DOHH2 (cell line): ENCODE measurements at regions not wholly inside any gene's neighbourhood (a gene's known extent, or its start where the extent isn't known, plus 50 kb on each side); places are given as distances from the start of the nearest gene placed in this dataset.

ENCODE experiments used
- H3F3A ChIP-seq: fragments of 200-600 bp; sonication (generic), shearing (Covaris generic); 2 replicates; pipeline ENCODE4 v1.6.0; 2016; ENCODE audit warnings: antibody characterized with exemption, mild to moderate bottlenecking; ENCODE audit not compliant: control insufficient read depth, insufficient read depth
- H3K27ac ChIP-seq: fragments of 200-600 bp; sonication (generic); 2 replicates; pipeline ENCODE4 v1.5.1; 2014; ENCODE audit warnings: low read depth, mild to moderate bottlenecking, low read length, moderate library complexity
- H3K27me3 ChIP-seq: fragments of 200-600 bp; sonication (generic); 2 replicates; pipeline ENCODE4 v1.6.1; 2014; ENCODE audit warnings: mild to moderate bottlenecking, low read length, mixed read lengths; ENCODE audit not compliant: control insufficient read depth
- H3K36me3 ChIP-seq: fragments of 200-600 bp; sonication (generic); 2 replicates; pipeline ENCODE4 v1.6.1; 2014; ENCODE audit warnings: mild to moderate bottlenecking, low read length, moderate library complexity, mixed read lengths; ENCODE audit not compliant: control insufficient read depth
- H3K4me1 ChIP-seq: fragments of 200-600 bp; sonication (generic); 2 replicates; pipeline ENCODE4 v1.6.1; 2014; ENCODE audit warnings: mild to moderate bottlenecking, low read length, mixed read lengths; ENCODE audit not compliant: control insufficient read depth
- H3K4me2 ChIP-seq: fragments of 200-600 bp; sonication (generic); 2 replicates; pipeline ENCODE4 v1.6.0; 2014; ENCODE audit warnings: mild to moderate bottlenecking, low read length, moderate library complexity
- H3K4me3 ChIP-seq: fragments of 200-600 bp; sonication (generic); 2 replicates; pipeline ENCODE4 v1.5.1; 2014; ENCODE audit warnings: mild to moderate bottlenecking, low read length, mixed read lengths
- H3K79me2 ChIP-seq: fragments of 200-600 bp; sonication (generic); 2 replicates; pipeline ENCODE4 v1.6.1; 2014; ENCODE audit warnings: mild to moderate bottlenecking, low read length, mixed read lengths; ENCODE audit not compliant: control insufficient read depth
- H3K9me2 ChIP-seq: fragments of 200-600 bp; sonication (generic); replicated peaks from 2 replicates; pipeline ENCODE4 v1.6.1; 2014; ENCODE audit warnings: mild to moderate bottlenecking, low read length, mixed read lengths; ENCODE audit not compliant: control insufficient read depth
- H3K9me3 ChIP-seq: fragments of 200-600 bp; sonication (generic); 2 replicates; pipeline ENCODE4 v1.6.1; 2014; ENCODE audit warnings: antibody characterized with exemption, low read length, mixed read lengths; ENCODE audit not compliant: control insufficient read depth, insufficient read depth
- H4K20me1 ChIP-seq: fragments of 200-600 bp; sonication (generic); 2 replicates; pipeline ENCODE4 v1.6.0; 2014; ENCODE audit warnings: low read depth, mild to moderate bottlenecking, antibody characterized with exemption, low read length, moderate library complexity; ENCODE audit not compliant: control insufficient read depth, insufficient read depth
- CTCF ChIP-seq: fragments of 200-600 bp; sonication (generic); IDR thresholded peaks from one replicate; pipeline ENCODE4 v1.5.1; 2014; ENCODE audit warnings: antibody characterized with exemption, mild to moderate bottlenecking, low read depth, low read length; ENCODE audit not compliant: poor library complexity, severe bottlenecking
- EZH2phosphoT487 ChIP-seq: fragments of 200-600 bp; sonication (generic); IDR thresholded peaks from 2 replicates; pipeline ENCODE4 v1.6.1; 2017; ENCODE audit warnings: borderline replicate concordance, mild to moderate bottlenecking, antibody characterized with exemption, low read length, moderate library complexity, mixed read lengths

DNA sequence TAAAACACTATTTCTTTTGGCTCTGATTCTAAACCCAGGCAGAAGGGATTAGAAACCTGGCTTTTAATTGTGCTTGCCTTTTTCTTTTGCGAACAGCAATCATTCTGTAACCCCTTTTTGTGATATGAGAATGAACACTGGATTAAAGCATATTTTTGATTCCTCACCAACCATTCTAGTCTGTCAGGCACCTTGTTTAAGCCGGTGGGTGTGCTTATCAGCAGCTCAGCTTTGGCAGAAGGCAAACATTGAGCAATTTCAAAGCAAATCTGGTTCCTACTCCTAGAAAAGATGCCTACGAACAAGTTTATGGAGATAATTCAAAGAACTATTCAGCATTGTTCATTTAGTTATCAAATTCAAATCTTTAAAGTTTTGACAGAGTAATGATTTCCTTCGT is 265.1 kb upstream of the FAM241A start:
- Histone ChIP-seq H3K9me3 (no peaks in the 10 kb centered on the region), H3F3A (no peaks in the 10 kb centered on the region), H3K4me1 (no peaks in the 10 kb centered on the region), H3K79me2 (no peaks in the 10 kb centered on the region), H3K4me3 (no peak overlapping the region), H3K4me2 (no peak overlapping the region), H3K27ac (no peak overlapping the region), H3K36me3 (no peaks in the 10 kb centered on the region), H4K20me1 (no peaks in the 10 kb centered on the region), H3K27me3 (no peaks in the 10 kb centered on the region), H3K9me2 (no peaks in the 10 kb centered on the region)
- TF ChIP-seq CTCF (no peak), EZH2phosphoT487 (no peak)

DNA sequence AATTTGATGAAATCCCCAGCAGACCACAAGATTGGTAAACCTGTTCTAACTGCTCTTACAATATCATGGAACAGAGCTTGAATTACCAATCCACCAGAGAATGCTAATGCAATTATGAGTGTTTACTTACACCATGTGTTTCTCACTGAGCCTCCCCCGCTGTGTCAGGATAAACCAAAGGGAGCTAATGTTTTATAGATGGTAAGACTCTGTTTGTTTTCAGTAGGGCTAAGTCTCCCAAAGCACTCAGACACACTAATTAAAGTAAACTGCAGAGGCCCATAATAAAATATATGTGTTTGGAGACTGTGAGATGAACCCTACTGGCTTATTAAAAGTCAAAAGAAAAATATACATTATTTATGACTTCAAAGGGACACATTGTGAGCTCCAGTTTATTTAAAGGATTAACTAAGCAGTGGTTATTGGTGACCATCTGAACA is 261.7 kb upstream of the FAM241A start:
- Histone ChIP-seq H3K27me3 (no peaks in the 10 kb centered on the region), H3K27ac (no peak overlapping the region)

DNA sequence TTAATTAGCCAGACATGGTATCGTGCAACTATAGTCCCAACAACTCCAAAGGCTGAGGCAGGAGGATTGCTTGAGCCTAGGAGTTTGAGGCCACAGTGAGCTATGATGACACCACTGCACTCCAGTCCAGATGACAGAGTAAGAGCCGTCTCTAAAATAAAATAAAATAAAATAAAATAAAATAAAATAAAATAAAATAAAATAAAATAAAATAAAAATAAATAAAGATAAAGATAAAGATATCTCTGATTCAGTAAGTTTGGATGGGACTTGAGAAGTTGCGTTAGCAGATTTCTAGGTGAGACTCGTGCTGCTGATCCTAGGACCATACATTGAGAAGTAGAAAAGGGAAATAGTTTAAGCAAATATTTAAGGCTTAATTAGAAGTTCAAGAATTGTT is 254.8 kb upstream of the FAM241A start:
- H3K27me3 ChIP-seq, result no peaks in the 10 kb centered on the region
- no peak overlapping the region for H3K4me2 ChIP-seq
- TF ChIP-seq CTCF (no peak), EZH2phosphoT487 (no peak)
- H3K36me3 ChIP-seq, result no peaks in the 10 kb centered on the region
- H4K20me1 ChIP-seq, result no peaks in the 10 kb centered on the region
- H3K9me2 ChIP-seq, result no peaks in the 10 kb centered on the region
- no peaks in the 10 kb centered on the region for H3K4me1 ChIP-seq
- H3K9me3 ChIP-seq, result no peaks in the 10 kb centered on the region
- H3K79me2 ChIP-seq, result no peaks in the 10 kb centered on the region
- no peak overlapping the region for H3K27ac ChIP-seq
- H3F3A ChIP-seq, result no peaks in the 10 kb centered on the region
- no peak overlapping the region for H3K4me3 ChIP-seq

More for the DNA sequence above, 261.7 kb upstream of the FAM241A start:
- H3K9me3 ChIP-seq, result no peaks in the 10 kb centered on the region
- H4K20me1 ChIP-seq, result no peaks in the 10 kb centered on the region
- H3K4me2 ChIP-seq, result no peak overlapping the region
- H3F3A ChIP-seq, result no peaks in the 10 kb centered on the region
- no peaks in the 10 kb centered on the region for H3K36me3 ChIP-seq
- H3K4me3 ChIP-seq, result no peak overlapping the region
- H3K9me2 ChIP-seq, result no peaks in the 10 kb centered on the region
- TF ChIP-seq CTCF (no peak), EZH2phosphoT487 (no peak)
- H3K79me2 ChIP-seq, result no peaks in the 10 kb centered on the region
- no peaks in the 10 kb centered on the region for H3K4me1 ChIP-seq

DNA sequence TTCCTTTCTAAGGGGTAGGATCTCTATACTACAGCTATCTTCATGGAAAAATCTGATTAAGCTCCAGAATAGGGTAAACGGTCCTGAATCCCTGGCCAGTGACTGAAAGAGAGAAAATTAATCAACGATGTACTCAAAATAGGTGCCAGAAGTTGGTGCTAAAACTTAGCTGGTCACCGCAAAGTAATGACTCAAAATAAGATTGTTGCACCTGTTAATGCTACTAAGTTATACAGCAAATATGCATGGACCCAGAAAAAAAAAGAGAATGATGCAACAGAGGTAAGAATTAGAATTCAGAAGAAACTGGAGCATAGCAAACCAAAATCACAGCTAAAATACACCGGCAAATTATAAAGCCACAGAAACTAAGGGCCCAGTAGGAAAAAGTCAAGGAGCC is 239.7 kb upstream of the FAM241A start:
- no peaks in the 10 kb centered on the region for H4K20me1 ChIP-seq
- H3K4me1 ChIP-seq, result no peaks in the 10 kb centered on the region
- no peak overlapping the region for H3K27ac ChIP-seq
- H3K4me2 ChIP-seq, result no peak overlapping the region
- no peaks in the 10 kb centered on the region for H3K36me3 ChIP-seq
- no peaks in the 10 kb centered on the region for H3K9me2 ChIP-seq
- H3K4me3 ChIP-seq, result no peak overlapping the region
- H3F3A ChIP-seq, result no peaks in the 10 kb centered on the region
- H3K9me3 ChIP-seq, result no peaks in the 10 kb centered on the region
- no peaks in the 10 kb centered on the region for H3K27me3 ChIP-seq
- TF ChIP-seq EZH2phosphoT487 (no peak), CTCF (no peak)
- no peaks in the 10 kb centered on the region for H3K79me2 ChIP-seq
